Upper lobe of right lung (tissue), 1 donor: ENCODE measurements at regions not wholly inside any gene's neighbourhood (a gene's known extent, or its start where the extent isn't known, plus 50 kb on each side); places are given as distances from the start of the nearest gene placed in this dataset.

Source experiments
- ATAC-seq: fragments of 200-7000 bp; cut with Tn5 transposase; one replicate; pipeline ENCODE4 v1.9.1; 2020; ENCODE audit warnings: mild to moderate bottlenecking, moderate library complexity
- DNase-seq: peaks from one replicate; pipeline ENCODE4 v3.0.0-alpha.2; 2020
- H3K27ac ChIP-seq: fragments of 200-600 bp; one replicate; pipeline ENCODE4 v1.8.0; 2022
- H3K27me3 ChIP-seq: fragments of 200-600 bp; one replicate; pipeline ENCODE4 v1.8.0; 2022; ENCODE audit warnings: mild to moderate bottlenecking
- H3K36me3 ChIP-seq: fragments of 200-600 bp; one replicate; pipeline ENCODE4 v1.8.0; 2022
- H3K4me1 ChIP-seq: fragments of 200-600 bp; one replicate; pipeline ENCODE4 v1.8.0; 2022
- H3K4me3 ChIP-seq: fragments of 200-600 bp; one replicate; pipeline ENCODE4 v1.8.0; 2022; ENCODE audit warnings: mild to moderate bottlenecking
- H3K9me3 ChIP-seq: fragments of 200-600 bp; one replicate; pipeline ENCODE4 v1.8.0; 2022
- intact Hi-C: fragments of 100-400 bp; cut with DNase I; formaldehyde crosslinking; loops from one replicate; pipeline ENCODE4 v1.11.0; 2022
- TF ChIP-seq, protein P1 (sequence below): fragments of 200-600 bp; IDR thresholded peaks from one replicate; pipeline ENCODE4 v1.8.0; 2022; ENCODE audit warnings: antibody characterized with exemption
- donor health status: DM: no; HTN: yes; CAD: no; lungs with severe emphysema.

DNA sequence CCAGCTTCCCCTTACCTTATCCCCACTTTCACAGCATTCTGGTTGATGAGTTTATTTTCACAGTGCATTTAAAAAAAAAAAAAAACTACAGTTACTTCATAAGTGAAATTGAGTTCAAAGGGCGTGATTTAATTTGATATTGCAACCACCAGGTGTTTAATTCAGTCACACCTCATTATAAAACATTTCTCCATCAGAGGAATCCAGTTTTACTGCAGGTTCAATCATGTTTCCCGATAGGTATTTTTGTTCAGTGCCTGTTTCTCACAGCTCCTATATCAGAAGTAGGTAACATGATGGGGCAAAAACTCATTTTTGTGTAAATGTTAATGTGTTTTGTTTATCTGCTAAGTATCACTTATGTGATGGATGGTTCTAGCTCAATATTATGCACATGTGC is 102.3 kb upstream of the PCDH7 start:
- Histone ChIP-seq H3K4me1 (no peaks in the 10 kb centered on the region), H3K36me3 (no peaks in the 10 kb centered on the region), H3K27me3 (no peaks in the 10 kb centered on the region), H3K27ac (no peak overlapping the region), H3K9me3 (no peaks in the 10 kb centered on the region), H3K4me3 (no peak overlapping the region)
- intact Hi-C loops, result no loop called here
- TF ChIP-seq, protein P1, sequence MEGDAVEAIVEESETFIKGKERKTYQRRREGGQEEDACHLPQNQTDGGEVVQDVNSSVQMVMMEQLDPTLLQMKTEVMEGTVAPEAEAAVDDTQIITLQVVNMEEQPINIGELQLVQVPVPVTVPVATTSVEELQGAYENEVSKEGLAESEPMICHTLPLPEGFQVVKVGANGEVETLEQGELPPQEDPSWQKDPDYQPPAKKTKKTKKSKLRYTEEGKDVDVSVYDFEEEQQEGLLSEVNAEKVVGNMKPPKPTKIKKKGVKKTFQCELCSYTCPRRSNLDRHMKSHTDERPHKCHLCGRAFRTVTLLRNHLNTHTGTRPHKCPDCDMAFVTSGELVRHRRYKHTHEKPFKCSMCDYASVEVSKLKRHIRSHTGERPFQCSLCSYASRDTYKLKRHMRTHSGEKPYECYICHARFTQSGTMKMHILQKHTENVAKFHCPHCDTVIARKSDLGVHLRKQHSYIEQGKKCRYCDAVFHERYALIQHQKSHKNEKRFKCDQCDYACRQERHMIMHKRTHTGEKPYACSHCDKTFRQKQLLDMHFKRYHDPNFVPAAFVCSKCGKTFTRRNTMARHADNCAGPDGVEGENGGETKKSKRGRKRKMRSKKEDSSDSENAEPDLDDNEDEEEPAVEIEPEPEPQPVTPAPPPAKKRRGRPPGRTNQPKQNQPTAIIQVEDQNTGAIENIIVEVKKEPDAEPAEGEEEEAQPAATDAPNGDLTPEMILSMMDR, result no peak
- ATAC-seq (no peak), DNase-seq (no peak)

DNA sequence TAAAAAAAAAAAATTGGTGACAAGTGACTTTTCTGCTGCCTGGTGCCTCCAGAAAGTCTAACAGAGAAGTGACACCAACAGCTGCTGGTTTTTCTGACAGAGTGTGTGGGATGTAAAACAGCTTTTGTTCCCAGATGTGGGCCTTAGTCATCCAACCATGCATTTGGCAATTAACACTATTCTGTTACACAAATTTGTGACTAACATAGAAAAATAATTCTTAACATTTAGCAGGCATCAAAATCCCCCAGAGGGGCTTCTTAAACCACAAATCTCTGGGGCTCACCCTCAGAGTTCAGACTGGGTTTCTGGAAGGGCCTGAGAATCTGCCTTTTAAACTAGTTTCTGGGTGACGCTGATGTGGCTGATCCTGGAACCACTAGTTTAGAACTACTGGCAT is 100.5 kb upstream of the PCDH7 start:
- Histone ChIP-seq H3K36me3 (no peaks in the 10 kb centered on the region), H3K27me3 (no peaks in the 10 kb centered on the region), H3K27ac (no peak overlapping the region), H3K9me3 (no peaks in the 10 kb centered on the region), H3K4me1 (no peaks in the 10 kb centered on the region), H3K4me3 (no peak overlapping the region)
- TF ChIP-seq, protein P1, result no peak
- ATAC-seq, result no peak
- no peak for DNase-seq
- intact Hi-C loops, result no loop called here

DNA sequence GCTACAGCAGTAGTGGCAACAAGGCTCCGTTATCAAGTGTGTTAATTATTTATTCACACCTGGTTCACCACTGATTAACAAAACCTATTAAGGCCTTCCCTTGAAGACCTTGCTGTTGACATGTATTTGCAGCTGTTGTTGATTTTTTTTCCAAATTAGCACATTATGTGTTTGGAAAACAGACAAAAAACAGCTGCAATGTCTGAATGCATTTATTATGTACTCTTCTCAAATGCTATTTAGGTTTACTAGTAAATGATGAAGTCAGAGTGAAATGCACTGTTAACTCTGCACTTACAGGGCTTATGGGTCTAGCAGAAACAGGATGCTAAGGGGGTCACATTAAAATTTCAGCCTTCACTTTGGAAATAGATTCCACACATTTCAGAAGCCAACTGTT is 99.5 kb upstream of the PCDH7 start:
- no peaks in the 10 kb centered on the region for H3K4me1 ChIP-seq
- no peaks in the 10 kb centered on the region for H3K9me3 ChIP-seq
- no peak overlapping the region for H3K27ac ChIP-seq
- no peaks in the 10 kb centered on the region for H3K36me3 ChIP-seq
- ATAC-seq (no peak), DNase-seq (no peak)
- no peak overlapping the region for H3K4me3 ChIP-seq
- TF ChIP-seq, protein P1, result no peak
- intact Hi-C loops, result no loop called here
- H3K27me3 ChIP-seq, result no peaks in the 10 kb centered on the region

DNA sequence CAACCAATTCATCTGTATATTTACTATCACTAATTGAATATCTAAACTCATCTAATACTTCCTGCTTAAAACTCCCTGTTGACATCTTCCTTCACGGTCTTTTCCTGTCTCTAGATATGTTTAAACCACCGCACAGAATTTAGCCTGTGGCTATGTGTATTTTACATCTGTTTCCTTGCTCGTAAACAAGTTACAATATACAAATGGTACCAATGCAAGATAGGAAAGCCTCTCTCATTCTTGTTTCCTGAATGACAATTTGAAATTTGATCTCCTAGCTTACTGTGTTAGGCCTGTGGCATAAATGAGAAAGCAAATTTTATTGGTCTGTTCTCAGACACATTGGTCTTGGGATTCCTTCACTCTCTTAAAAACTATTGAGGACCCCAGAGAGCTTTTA is 89.7 kb upstream of the PCDH7 start:
- Histone ChIP-seq H3K4me1 (no peaks in the 10 kb centered on the region), H3K36me3 (no peaks in the 10 kb centered on the region), H3K27me3 (no peaks in the 10 kb centered on the region), H3K9me3 (no peaks in the 10 kb centered on the region), H3K4me3 (no peak overlapping the region), H3K27ac (no peak overlapping the region)
- TF ChIP-seq, protein P1, result no peak
- no peak for ATAC-seq
- DNase-seq, result no peak
- intact Hi-C loops, result no loop called here

DNA sequence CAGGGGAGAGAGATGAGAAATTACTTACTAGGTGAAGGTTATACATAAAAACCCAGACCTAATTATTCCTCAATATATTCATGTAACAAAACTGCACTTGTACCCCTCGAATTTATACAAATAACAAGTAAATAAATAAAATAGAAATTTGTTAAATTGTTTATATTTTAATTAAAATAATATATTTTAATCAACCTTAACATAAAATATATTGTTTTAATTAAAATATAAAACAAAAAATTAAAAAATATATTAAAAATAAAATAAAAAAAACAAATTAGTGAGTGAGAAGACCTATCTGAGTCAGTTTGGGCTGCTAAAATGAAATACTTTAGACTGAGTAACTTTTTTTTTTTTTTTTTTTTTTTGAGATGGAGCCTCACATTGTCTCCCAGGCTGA is 87.4 kb upstream of the PCDH7 start:
- Histone ChIP-seq H3K36me3 (no peaks in the 10 kb centered on the region), H3K27ac (no peak overlapping the region), H3K27me3 (no peaks in the 10 kb centered on the region), H3K4me3 (no peak overlapping the region), H3K9me3 (no peaks in the 10 kb centered on the region), H3K4me1 (no peaks in the 10 kb centered on the region)
- intact Hi-C loops, result no loop called here
- DNase-seq, result no peak
- no peak for ATAC-seq
- TF ChIP-seq, protein P1, result no peak

DNA sequence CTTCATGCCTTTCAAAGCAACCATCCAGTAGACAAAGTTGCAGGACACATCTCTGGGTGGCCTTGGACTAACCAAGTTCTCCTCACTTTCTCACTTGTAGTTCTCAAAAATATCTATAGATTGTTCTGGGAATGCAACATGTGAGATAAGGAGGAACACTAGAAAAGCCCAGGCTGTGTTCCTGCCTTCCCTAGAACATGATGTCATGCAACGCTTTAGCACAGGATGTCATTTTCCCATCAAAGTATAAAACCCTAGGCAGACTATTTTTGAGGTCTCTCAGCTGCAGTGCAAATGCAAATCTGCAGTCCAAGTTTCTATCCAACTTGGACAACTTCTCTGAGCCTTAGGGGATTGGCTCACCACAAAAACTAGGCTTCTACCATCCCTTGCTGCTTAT is 78.8 kb upstream of the PCDH7 start:
- no peak for ATAC-seq
- Histone ChIP-seq H3K27me3 (no peaks in the 10 kb centered on the region), H3K36me3 (no peaks in the 10 kb centered on the region), H3K9me3 (no peaks in the 10 kb centered on the region), H3K27ac (no peak overlapping the region), H3K4me1 (no peaks in the 10 kb centered on the region), H3K4me3 (no peak overlapping the region)
- TF ChIP-seq, protein P1, result no peak
- intact Hi-C loops, result no loop called here
- no peak for DNase-seq
